WI38 (cell line): ENCODE measurements at regions not wholly inside any gene's neighbourhood (a gene's known extent, or its start where the extent isn't known, plus 50 kb on each side); places are given as distances from the start of the nearest gene placed in this dataset.

Experiments used
- H3K4me3 ChIP-seq: 2 replicates; pipeline ENCODE4 v1.5.1; 2011; ENCODE audit warnings: low read depth, mild to moderate bottlenecking, control low read depth, low read length
- CTCF ChIP-seq: IDR thresholded peaks from 2 replicates; pipeline ENCODE4 v1.5.1; 2012; ENCODE audit warnings: low read depth, mild to moderate bottlenecking, control low read depth, low read length

GRCh38 chr3:44042772-44043171, 198.9 kb upstream of the TOPAZ1 start:
- no peak for TF ChIP-seq CTCF
- H3K4me3 ChIP-seq = no peak overlapping the region

- TF ChIP-seq CTCF = no peak
- no peak overlapping the region for H3K4me3 ChIP-seq
Observed at GRCh38 chr3:44045476-44046275, 196.0 kb upstream of the TOPAZ1 start.

- no peak overlapping the region for H3K4me3 ChIP-seq
- no peak for TF ChIP-seq CTCF
Observed at GRCh38 chr3:44047796-44048195, 193.9 kb upstream of the TOPAZ1 start.

GRCh38 chr3:44048196-44048924, 193.3 kb upstream of the TOPAZ1 start:
- TF ChIP-seq CTCF = no peak
- no peak overlapping the region for H3K4me3 ChIP-seq

- no peak for TF ChIP-seq CTCF
- no peak overlapping the region for H3K4me3 ChIP-seq
Observed at GRCh38 chr3:44048949-44049348, 192.7 kb upstream of the TOPAZ1 start.

- no peak overlapping the region for H3K4me3 ChIP-seq
- TF ChIP-seq CTCF = no peak
Observed at GRCh38 chr3:44050101-44050500, 191.6 kb upstream of the TOPAZ1 start.

GRCh38 chr3:44050867-44051266, 190.8 kb upstream of the TOPAZ1 start:
- H3K4me3 ChIP-seq = no peak overlapping the region
- TF ChIP-seq CTCF = no peak
